SK-N-SH treated with all-trans-retinoic acid at 6 μM for 48 hours (cell line): ENCODE measurements at regions not wholly inside any gene's neighbourhood (a gene's known extent, or its start where the extent isn't known, plus 50 kb on each side); places are given as distances from the start of the nearest gene placed in this dataset.

ENCODE experiments used
- ARNTL ChIP-seq: fragments of 450-650 bp; formaldehyde crosslinking; IDR thresholded peaks from 2 replicates; pipeline ENCODE4 v1.5.0; 2020; ENCODE audit warnings: low read depth, mild to moderate bottlenecking, moderate library complexity, borderline replicate concordance
- CSDC2 ChIP-seq: fragments of 250-450 bp; sonication (Bioruptor Pico); IDR thresholded peaks from 2 replicates; pipeline ENCODE4 v1.5.0; 2020; ENCODE audit warnings: mild to moderate bottlenecking, moderate library complexity
- ESRRG ChIP-seq: fragments of 250-450 bp; sonication (Bioruptor Pico); IDR thresholded peaks from 2 replicates; pipeline ENCODE4 v1.6.1; 2021; ENCODE audit warnings: mild to moderate bottlenecking
- OSR1 ChIP-seq: fragments of 250-450 bp; sonication (Bioruptor Pico); IDR thresholded peaks from 2 replicates; pipeline ENCODE4 v1.8.0; 2022; ENCODE audit warnings: moderate library complexity, mild to moderate bottlenecking, inconsistent platforms
- PATZ1 ChIP-seq: fragments of 250-450 bp; sonication (Bioruptor Pico); IDR thresholded peaks from 2 replicates; pipeline ENCODE4 v1.8.0; 2020; ENCODE audit warnings: mild to moderate bottlenecking, moderate library complexity, borderline replicate concordance
- PPARA ChIP-seq: fragments of 250-450 bp; sonication (Bioruptor Pico); IDR thresholded peaks from 2 replicates; pipeline ENCODE4 v1.5.0; 2020; ENCODE audit warnings: mild to moderate bottlenecking, borderline replicate concordance
- RARB ChIP-seq: fragments of 250-450 bp; sonication (Bioruptor Pico); IDR thresholded peaks from 2 replicates; pipeline ENCODE4 v1.8.0; 2021; ENCODE audit warnings: mild to moderate bottlenecking, moderate library complexity
- TCF4 ChIP-seq: fragments of 250-450 bp; sonication (Bioruptor Pico); IDR thresholded peaks from 2 replicates; pipeline ENCODE4 v1.8.0; 2021; ENCODE audit warnings: mild to moderate bottlenecking, moderate library complexity, borderline replicate concordance
- ZFP3 ChIP-seq: fragments of 250-450 bp; sonication (Bioruptor Pico); IDR thresholded peaks from 2 replicates; pipeline ENCODE4 v1.5.0; 2020; ENCODE audit warnings: mild to moderate bottlenecking, moderate library complexity
- ZFP30 ChIP-seq: fragments of 450-650 bp; formaldehyde crosslinking; IDR thresholded peaks from 2 replicates; pipeline ENCODE4 v1.5.0; 2022; ENCODE audit warnings: mild to moderate bottlenecking, moderate library complexity
- ZNF8 ChIP-seq: fragments of 450-650 bp; formaldehyde crosslinking; IDR thresholded peaks from 2 replicates; pipeline ENCODE4 v1.5.0; 2020; ENCODE audit warnings: mild to moderate bottlenecking, moderate library complexity
- TF ChIP-seq, protein P1 (sequence below): fragments of 250-450 bp; sonication (Bioruptor Pico); IDR thresholded peaks from 2 replicates; pipeline ENCODE4 v1.5.1; 2020; ENCODE audit warnings: low read depth, mild to moderate bottlenecking, moderate library complexity
- TF ChIP-seq, protein P2 (sequence below): fragments of 250-450 bp; sonication (Bioruptor Pico); IDR thresholded peaks from 2 replicates; pipeline ENCODE4 v1.5.0; 2020; ENCODE audit warnings: mild to moderate bottlenecking, moderate library complexity

DNA sequence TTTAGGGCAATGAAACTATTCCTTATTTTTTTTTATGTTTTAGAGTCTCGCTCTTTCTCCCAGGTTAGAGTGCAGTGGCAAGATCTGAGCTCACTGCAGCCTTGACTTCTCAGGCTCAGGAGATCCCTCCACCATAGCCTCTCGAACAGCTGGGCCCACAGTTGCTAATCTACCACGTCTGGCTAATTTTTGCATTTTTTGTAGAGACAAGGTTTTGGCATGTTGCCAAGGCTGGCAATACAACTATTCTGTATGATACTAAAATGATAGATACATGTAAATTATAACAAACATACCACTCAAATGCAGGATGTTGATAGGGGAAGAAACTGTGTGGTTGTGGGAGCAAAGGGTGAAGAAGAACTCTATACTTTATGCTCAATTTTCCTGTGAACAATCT, 401.3 kb downstream of the ZFHX3 start:
- TF ChIP-seq PATZ1 (CRISPR knock-in tag) (no peak), ARNTL (CRISPR knock-in tag) (no peak), ZFP30 (no peak), ESRRG (CRISPR knock-in tag) (no peak), CSDC2 (CRISPR knock-in tag) (no peak), ZFP3 (CRISPR knock-in tag) (no peak), TCF4 (CRISPR knock-in tag) (no peak), PPARA (CRISPR knock-in tag) (no peak), ZNF8 (CRISPR knock-in tag) (no peak), RARB (no peak), OSR1 (no peak)
- TF ChIP-seq, protein P1, sequence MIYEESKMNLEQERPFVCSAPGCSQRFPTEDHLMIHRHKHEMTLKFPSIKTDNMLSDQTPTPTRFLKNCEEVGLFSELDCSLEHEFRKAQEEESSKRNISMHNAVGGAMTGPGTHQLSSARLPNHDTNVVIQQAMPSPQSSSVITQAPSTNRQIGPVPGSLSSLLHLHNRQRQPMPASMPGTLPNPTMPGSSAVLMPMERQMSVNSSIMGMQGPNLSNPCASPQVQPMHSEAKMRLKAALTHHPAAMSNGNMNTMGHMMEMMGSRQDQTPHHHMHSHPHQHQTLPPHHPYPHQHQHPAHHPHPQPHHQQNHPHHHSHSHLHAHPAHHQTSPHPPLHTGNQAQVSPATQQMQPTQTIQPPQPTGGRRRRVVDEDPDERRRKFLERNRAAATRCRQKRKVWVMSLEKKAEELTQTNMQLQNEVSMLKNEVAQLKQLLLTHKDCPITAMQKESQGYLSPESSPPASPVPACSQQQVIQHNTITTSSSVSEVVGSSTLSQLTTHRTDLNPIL (CRISPR knock-in tag), result no peak
- TF ChIP-seq, protein P2, sequence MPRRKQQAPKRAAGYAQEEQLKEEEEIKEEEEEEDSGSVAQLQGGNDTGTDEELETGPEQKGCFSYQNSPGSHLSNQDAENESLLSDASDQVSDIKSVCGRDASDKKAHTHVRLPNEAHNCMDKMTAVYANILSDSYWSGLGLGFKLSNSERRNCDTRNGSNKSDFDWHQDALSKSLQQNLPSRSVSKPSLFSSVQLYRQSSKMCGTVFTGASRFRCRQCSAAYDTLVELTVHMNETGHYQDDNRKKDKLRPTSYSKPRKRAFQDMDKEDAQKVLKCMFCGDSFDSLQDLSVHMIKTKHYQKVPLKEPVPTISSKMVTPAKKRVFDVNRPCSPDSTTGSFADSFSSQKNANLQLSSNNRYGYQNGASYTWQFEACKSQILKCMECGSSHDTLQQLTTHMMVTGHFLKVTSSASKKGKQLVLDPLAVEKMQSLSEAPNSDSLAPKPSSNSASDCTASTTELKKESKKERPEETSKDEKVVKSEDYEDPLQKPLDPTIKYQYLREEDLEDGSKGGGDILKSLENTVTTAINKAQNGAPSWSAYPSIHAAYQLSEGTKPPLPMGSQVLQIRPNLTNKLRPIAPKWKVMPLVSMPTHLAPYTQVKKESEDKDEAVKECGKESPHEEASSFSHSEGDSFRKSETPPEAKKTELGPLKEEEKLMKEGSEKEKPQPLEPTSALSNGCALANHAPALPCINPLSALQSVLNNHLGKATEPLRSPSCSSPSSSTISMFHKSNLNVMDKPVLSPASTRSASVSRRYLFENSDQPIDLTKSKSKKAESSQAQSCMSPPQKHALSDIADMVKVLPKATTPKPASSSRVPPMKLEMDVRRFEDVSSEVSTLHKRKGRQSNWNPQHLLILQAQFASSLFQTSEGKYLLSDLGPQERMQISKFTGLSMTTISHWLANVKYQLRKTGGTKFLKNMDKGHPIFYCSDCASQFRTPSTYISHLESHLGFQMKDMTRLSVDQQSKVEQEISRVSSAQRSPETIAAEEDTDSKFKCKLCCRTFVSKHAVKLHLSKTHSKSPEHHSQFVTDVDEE (CRISPR knock-in tag), result no peak
